NOMO-1 (cell line): ENCODE measurements at regions not wholly inside any gene's neighbourhood (a gene's known extent, or its start where the extent isn't known, plus 50 kb on each side); places are given as distances from the start of the nearest gene placed in this dataset.

Source experiments
- DNase-seq, 2 experiments: peaks; one replicate each; lab custom pipeline; 2025; ENCODE audit not compliant: unreplicated experiment in 2 of 2; lab: John Stamatoyannopoulos, UW

DNA sequence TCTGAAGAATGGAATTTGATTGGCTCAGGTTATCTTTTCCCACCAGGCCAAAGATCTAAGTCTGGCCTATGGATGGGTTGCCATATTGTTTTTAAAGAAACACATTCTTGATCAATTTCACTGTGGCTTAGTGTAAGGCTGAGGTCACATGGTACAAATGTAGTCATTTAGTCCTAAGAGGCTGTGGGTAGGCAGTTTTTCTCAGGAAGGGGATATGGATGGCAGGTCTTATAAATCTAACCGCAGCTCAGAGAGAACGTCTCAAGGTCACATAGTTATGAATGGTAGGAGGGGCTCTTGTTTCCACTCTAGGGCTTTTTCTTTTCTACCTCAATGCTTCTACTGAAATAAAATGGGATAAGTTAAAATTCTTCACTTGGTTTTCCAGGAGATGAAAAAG is 128.6 kb upstream of the ACTBL2 start:
- no peak for DNase-seq

GRCh38 chr5:57608542-57608941 is 125.9 kb upstream of the ACTBL2 start:
- no peak for DNase-seq

DNA sequence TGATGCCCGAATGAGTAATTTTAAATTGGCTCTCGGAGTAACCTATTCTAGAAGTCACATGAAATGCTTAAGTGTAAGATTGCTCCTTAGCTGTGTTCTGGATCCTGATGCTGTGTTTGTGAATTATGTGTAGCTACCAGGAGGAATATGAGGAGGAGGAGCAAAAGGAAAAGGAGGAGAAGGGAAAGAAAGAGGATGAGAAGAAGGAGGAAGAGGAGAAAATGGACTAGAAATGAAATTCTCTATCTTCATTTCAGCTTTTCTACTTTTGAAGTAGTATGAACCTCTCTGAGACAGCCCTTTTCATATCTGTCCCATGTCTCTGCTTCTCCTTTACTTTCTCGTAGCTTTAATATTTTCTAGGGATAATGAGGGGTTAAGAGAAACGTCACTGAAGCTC is 119.4 kb upstream of the ACTBL2 start:
- DNase-seq = peak in 1 of 2 experiments; percentile 10

GRCh38 chr5:57600321-57600720 is 117.7 kb upstream of the ACTBL2 start:
- no peak for DNase-seq

- DNase-seq = no peak
These were observed 116.1 kb upstream of the ACTBL2 start for GRCh38 chr5:57598756-57599155.

DNA sequence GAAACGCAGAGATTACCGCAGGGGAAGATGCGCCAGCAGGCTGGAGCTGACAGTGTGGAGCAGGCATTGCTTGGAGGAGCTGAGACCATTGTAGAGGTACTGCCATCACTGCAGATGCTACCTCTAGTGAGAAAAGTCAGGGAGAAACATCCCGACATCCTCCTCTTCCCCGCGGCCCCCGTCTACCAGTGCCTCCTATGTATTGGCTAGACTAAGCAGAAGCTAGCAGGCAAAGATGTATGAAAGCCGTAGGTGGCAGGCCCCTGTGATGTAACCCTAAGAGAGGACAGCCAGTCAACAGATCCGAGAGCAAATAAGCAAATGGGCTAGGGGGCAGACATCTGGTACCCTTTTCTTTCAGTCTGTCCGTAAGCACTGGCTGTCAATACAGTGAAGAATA is 115.5 kb upstream of the ACTBL2 start:
- DNase-seq = no peak

DNA sequence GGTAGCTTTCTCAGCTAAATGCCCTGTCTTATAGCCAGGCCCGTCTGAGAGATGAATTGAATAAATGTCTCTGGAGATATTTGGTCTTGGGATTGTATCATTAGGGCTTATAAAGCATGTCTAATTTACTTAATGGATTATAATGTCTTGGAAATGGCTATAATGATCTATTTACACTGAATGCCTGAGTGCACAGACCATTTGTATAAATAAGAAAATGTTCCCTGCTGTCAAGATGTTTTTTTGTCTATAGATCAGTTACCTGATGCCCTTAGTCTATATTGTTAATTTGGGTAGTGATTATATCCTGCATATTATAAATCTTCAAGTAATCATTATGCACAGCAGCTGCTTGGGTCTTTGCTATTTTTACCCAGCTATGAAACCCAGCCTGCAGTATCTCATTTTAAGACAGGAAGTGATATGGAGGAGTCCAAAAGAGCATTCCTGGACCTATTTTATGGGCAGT is 112.9 kb upstream of the ACTBL2 start:
- DNase-seq = no peak

DNA sequence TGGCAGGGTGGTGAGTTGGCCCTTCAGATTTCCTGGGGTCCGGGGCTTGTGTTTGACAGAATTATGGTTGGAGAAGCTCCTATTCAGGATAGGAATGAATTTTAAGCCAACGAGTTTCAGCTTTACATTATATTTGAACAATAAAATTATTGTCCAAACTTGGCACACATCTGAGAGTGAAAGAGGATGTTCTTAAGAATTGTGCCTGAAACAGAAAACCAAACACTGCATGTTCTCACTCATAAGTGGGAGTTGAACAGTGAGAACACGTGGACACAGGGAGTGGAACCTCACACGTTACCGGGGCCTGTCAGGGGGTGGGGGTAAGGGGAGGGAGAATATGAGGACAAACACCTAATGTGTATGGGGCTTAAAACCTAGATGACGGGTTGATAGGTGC is 111.8 kb upstream of the ACTBL2 start:
- no peak for DNase-seq

- DNase-seq = no peak
These were observed 109.6 kb upstream of the ACTBL2 start for GRCh38 chr5:57592236-57592635.

- no peak for DNase-seq
These were observed 104.0 kb upstream of the ACTBL2 start for GRCh38 chr5:57586649-57587048.

DNA sequence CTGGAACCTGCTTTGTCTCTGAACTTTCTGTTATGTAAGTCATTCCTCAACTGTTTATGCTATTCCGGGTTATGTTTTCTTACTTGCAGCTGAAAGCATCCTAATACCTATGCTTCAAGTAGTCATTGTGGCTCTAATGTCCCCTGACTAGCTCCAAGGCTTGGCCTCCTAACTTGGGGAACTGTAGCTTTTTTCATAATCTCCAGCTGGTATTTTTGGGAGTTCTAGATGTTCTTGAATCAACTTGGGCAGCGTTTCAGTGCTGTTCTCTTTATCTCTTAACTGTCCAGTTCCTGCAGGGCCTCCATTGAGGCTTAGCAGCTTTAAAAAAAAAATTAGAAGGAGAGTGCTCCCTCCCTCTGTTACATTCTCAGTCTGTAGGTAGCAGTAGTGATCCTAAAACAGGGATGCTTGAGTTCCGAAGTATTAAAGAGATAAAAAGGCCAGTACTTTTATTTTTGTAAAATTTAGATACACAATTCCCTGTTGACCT is 100.0 kb upstream of the ACTBL2 start:
- no peak for DNase-seq

DNA sequence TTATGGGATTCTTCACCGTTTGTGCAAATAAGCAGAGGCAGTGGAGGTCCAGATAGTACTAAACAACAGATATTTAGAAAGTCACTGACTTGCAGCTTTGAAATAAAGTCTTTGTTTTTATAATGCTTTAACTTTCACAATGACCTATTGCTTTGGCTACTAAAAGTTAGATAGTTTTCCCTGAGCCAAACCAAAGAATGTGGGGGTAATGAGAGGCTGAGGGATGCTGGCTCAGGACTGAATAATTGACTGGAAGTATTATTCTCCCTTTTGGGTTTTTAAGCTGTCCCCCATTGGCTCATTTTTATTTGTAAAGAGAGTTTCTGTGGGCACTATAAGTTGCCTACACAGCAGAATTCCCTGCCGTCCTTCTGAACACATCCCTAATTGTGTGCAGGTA is 99.2 kb upstream of the ACTBL2 start:
- no peak for DNase-seq

DNA sequence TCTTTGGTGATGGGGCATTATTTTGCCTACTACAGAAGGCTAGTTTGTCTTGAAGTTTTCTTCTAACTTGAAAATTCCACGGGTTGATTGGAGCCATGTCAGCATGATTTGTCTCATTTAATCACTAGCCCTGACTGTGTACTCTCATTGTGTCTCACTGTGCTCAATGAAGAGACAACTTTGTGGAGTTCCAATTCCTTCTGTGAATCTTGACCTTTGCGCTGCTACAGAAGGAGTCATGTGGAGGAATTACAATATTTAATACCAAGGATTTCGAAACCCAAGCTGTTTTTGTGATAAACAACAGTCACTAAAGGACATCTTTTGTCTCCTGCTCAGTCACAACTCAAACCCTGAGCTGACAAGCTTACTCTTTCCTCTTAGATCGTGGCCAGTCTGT is 98.6 kb upstream of the ACTBL2 start:
- DNase-seq = no peak

- DNase-seq = peak in 1 of 2 experiments; percentile 5
These were observed 95.0 kb upstream of the ACTBL2 start for GRCh38 chr5:57577432-57578175.

GRCh38 chr5:57576317-57576716 is 93.7 kb upstream of the ACTBL2 start:
- no peak for DNase-seq

GRCh38 chr5:57575839-57576238 is 93.2 kb upstream of the ACTBL2 start:
- no peak for DNase-seq

GRCh38 chr5:57572461-57572860 is 89.8 kb upstream of the ACTBL2 start:
- no peak for DNase-seq

GRCh38 chr5:57569601-57570000 is 87.0 kb upstream of the ACTBL2 start:
- DNase-seq = no peak

DNA sequence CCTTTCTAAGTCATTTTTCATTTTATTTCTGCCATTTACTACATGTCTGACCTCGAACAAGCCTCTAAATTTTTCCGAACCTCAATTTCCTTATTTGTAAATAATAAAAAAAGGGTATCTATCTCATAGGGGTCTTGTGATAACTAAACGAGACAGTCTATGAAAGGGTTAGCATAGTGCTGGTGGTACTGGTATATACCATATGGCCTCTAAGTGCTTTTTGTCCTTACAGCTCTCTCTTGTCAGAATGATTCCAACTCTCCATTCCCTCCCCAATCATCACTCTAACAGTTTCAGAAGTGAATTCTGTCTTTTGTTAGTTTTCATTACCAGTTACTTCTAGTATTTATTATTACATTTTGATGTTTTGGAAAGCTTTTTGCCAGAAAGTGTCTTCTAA is 85.5 kb upstream of the ACTBL2 start:
- DNase-seq = no peak

DNA sequence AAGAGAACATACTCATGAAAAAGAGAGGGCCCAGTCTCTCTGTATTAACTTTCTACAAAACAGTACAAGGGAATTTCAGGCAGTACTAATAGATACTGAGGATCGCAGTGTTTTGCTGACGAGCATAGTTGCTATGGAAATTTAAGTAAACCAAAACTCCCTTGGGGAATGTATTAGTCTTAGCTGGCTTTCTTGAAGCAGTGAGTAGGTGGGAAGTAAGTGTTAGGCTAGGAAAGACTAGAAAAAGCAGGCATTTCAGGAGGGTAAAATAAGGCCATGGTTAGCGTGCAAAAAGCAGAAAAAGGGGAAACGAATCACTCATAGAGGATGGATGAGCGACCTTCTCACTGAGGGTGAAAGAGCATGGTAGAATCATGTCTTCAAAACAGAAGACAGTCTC is 84.3 kb upstream of the ACTBL2 start:
- DNase-seq = no peak

- no peak for DNase-seq
These were observed 78.7 kb upstream of the ACTBL2 start for GRCh38 chr5:57561231-57561842.

- no peak for DNase-seq
These were observed 76.6 kb upstream of the ACTBL2 start for GRCh38 chr5:57559110-57559635.
